Fibroblast of lung (primary cell): ENCODE measurements at regions not wholly inside any gene's neighbourhood (a gene's known extent, or its start where the extent isn't known, plus 50 kb on each side); places are given as distances from the start of the nearest gene placed in this dataset.

Experiments
- DNase-seq, 2 donors: peaks; one replicate each; pipeline versions ENCODE4 v3.0.0 to v3.0.0-alpha.2; 2010; ENCODE audit warnings: low read depth in 2 of 2
- H2AFZ ChIP-seq: 2 replicates; pipeline ENCODE4 v1.5.1; 2012; ENCODE audit warnings: low read length, control low read depth, inconsistent platforms
- H3K27ac ChIP-seq: 2 replicates; pipeline ENCODE4 v1.5.1; 2011; ENCODE audit warnings: low read length, control low read depth; ENCODE audit not compliant: insufficient read depth
- H3K27me3 ChIP-seq: 2 replicates; pipeline ENCODE4 v1.5.1; 2011; ENCODE audit warnings: mild to moderate bottlenecking, low read length; ENCODE audit not compliant: control insufficient read depth, insufficient read depth
- H3K36me3 ChIP-seq: 2 replicates; pipeline ENCODE4 v1.5.1; 2011; ENCODE audit warnings: low read length; ENCODE audit not compliant: control insufficient read depth, insufficient read depth
- H3K4me1 ChIP-seq: 2 replicates; pipeline ENCODE4 v1.5.1; 2011; ENCODE audit warnings: low read length; ENCODE audit not compliant: control insufficient read depth, insufficient read depth; ENCODE audit errors: extremely low read depth
- H3K4me2 ChIP-seq: 2 replicates; pipeline ENCODE4 v1.5.1; 2011; ENCODE audit warnings: low read length, control low read depth; ENCODE audit not compliant: insufficient read depth; ENCODE audit errors: extremely low read depth
- H3K4me3 ChIP-seq, 4 experiments: fragments of 200-600 bp in 1 of 4; sonication (generic) in 1 of 4; replicated peaks in 1 of 4; 2 replicates each; pipeline ENCODE4 v1.5.1; 2011 to 2016; ENCODE audit warnings: low read length in 4 of 4, low read depth in 3 of 4, mild to moderate bottlenecking in 3 of 4, control low read depth in 2 of 4, inconsistent platforms in 1 of 4, mixed read lengths in 1 of 4; ENCODE audit not compliant: insufficient read depth in 1 of 4; ENCODE audit errors: control extremely low read depth in 1 of 4
- H3K79me2 ChIP-seq: 2 replicates; pipeline ENCODE4 v1.5.1; 2012; ENCODE audit warnings: mild to moderate bottlenecking, low read length, inconsistent platforms; ENCODE audit not compliant: control insufficient read depth, insufficient read depth
- H3K9ac ChIP-seq: 2 replicates; pipeline ENCODE4 v1.5.1; 2011; ENCODE audit warnings: mild to moderate bottlenecking, low read length, control low read depth; ENCODE audit not compliant: insufficient read depth
- H3K9me3 ChIP-seq: 2 replicates; pipeline ENCODE4 v1.5.1; 2012; ENCODE audit warnings: low read depth, low read length; ENCODE audit not compliant: control insufficient read depth, insufficient read depth
- H4K20me1 ChIP-seq: 2 replicates; pipeline ENCODE4 v1.5.1; 2011; ENCODE audit warnings: low read length; ENCODE audit not compliant: control insufficient read depth, insufficient read depth; ENCODE audit errors: extremely low read depth
- EZH2 ChIP-seq: IDR thresholded peaks from 2 replicates; pipeline ENCODE4 v1.5.1; 2012; ENCODE audit warnings: low read length, control low read depth, mild to moderate bottlenecking; ENCODE audit errors: missing control alignments
- TF ChIP-seq, protein P1 (sequence below), 2 donors: IDR thresholded peaks in 1 of 2; conservative IDR thresholded peaks in 1 of 2; 1 replicate in 1 of 2; 2 replicates in 1 of 2; pipeline ENCODE4 v1.5.1; 2011 to 2012; ENCODE audit warnings: low read length in 2 of 2, control low read depth in 1 of 2, inconsistent platforms in 1 of 2, low read depth in 1 of 2, mild to moderate bottlenecking in 1 of 2

DNA sequence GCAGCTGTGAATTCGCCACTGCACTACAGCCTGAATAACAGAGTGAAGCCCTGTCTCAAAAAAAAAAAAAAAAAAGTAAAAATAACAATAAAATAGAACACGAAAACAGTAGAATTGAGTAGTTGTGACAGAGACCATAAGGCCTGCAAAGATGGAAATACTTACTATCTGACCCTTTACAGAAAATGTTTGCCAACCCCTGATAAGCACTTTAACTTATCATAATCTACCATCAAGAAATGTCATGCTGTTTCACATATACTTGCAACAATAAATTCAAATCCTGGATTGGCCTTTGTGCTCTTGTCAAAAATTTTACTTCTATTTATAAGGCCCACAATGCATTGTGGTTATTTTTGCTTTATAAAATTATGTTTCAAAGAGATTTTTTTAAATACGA lies 75.5 kb downstream of the ING2 start:
- no peaks in the 10 kb centered on the region for H3K9me3 ChIP-seq
- no peak for DNase-seq
- no peaks in the 10 kb centered on the region for H3K27me3 ChIP-seq
- no peak overlapping the region for H3K27ac ChIP-seq
- no peak overlapping the region for H3K9ac ChIP-seq
- H3K79me2 ChIP-seq = no peaks in the 10 kb centered on the region
- no peak overlapping the region for H3K4me3 ChIP-seq
- H3K4me1 ChIP-seq = no peaks in the 10 kb centered on the region
- H3K36me3 ChIP-seq = no peaks in the 10 kb centered on the region
- no peaks in the 10 kb centered on the region for H4K20me1 ChIP-seq
- H2AFZ ChIP-seq = no peak overlapping the region
- no peak overlapping the region for H3K4me2 ChIP-seq
- TF ChIP-seq EZH2 = no peak
- TF ChIP-seq, protein P1, sequence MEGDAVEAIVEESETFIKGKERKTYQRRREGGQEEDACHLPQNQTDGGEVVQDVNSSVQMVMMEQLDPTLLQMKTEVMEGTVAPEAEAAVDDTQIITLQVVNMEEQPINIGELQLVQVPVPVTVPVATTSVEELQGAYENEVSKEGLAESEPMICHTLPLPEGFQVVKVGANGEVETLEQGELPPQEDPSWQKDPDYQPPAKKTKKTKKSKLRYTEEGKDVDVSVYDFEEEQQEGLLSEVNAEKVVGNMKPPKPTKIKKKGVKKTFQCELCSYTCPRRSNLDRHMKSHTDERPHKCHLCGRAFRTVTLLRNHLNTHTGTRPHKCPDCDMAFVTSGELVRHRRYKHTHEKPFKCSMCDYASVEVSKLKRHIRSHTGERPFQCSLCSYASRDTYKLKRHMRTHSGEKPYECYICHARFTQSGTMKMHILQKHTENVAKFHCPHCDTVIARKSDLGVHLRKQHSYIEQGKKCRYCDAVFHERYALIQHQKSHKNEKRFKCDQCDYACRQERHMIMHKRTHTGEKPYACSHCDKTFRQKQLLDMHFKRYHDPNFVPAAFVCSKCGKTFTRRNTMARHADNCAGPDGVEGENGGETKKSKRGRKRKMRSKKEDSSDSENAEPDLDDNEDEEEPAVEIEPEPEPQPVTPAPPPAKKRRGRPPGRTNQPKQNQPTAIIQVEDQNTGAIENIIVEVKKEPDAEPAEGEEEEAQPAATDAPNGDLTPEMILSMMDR (conservative IDR thresholded peaks at IDR 0.05 in 1 of 2, IDR thresholded peaks at IDR 0.05 in 1 of 2; ENCODE audit: low read depth in 1 of 2, low read length in 2 of 2) = no peak

DNA sequence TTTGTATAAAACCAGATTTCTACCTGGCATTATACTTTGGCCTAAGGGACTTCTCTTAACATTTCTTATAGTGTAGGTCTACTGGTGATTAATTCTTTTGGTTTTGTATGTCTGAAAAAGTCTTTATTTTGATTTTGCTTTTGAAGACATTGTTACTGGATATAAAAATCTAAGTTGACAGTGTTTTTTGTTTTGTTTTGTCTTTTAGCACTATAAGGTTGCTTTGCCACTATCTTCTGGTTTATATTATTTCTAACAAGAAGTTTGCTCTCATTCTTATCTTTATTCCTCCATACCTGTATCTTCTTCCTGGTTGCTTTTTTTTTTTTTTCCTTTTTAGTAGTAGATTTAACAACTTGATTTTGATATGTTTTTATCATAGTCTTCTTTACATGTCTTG lies 76.0 kb downstream of the ING2 start:
- no peaks in the 10 kb centered on the region for H3K4me1 ChIP-seq
- no peak overlapping the region for H3K4me2 ChIP-seq
- H2AFZ ChIP-seq = no peak overlapping the region
- H3K4me3 ChIP-seq = no peak overlapping the region
- H3K79me2 ChIP-seq = no peaks in the 10 kb centered on the region
- H3K9ac ChIP-seq = no peak overlapping the region
- H3K36me3 ChIP-seq = no peaks in the 10 kb centered on the region
- H3K27me3 ChIP-seq = no peaks in the 10 kb centered on the region
- H4K20me1 ChIP-seq = no peaks in the 10 kb centered on the region
- DNase-seq = no peak
- H3K27ac ChIP-seq = no peak overlapping the region
- TF ChIP-seq, protein P1 (conservative IDR thresholded peaks at IDR 0.05 in 1 of 2, IDR thresholded peaks at IDR 0.05 in 1 of 2; ENCODE audit: low read depth in 1 of 2, low read length in 2 of 2) = no peak
- no peak for TF ChIP-seq EZH2
- H3K9me3 ChIP-seq = no peaks in the 10 kb centered on the region

DNA sequence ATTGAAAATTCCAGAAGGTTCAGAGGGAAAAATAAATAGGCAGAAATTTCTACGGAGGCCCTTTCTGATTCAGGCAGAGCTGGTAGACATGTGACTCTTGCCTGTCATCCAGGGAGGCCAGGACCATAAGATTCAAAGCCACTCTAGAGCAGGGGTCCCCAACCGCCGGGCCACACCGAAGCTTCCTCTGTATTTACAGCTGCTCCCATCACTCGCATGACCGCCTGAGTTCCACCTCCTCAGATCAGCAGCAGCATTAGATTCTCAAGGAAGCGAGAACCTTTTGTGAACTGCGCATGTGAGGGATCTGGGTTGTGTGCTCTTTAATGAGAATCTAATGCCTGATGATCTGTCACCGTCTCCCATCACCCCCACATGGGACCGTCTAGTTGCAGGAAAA lies 72.2 kb downstream of the RWDD4 start:
- H2AFZ ChIP-seq = no peak overlapping the region
- no peaks in the 10 kb centered on the region for H3K4me1 ChIP-seq
- no peaks in the 10 kb centered on the region for H3K9me3 ChIP-seq
- no peaks in the 10 kb centered on the region for H3K36me3 ChIP-seq
- H3K4me3 ChIP-seq = no peak overlapping the region
- no peak for DNase-seq
- TF ChIP-seq, protein P1 (conservative IDR thresholded peaks at IDR 0.05 in 1 of 2, IDR thresholded peaks at IDR 0.05 in 1 of 2; ENCODE audit: low read depth in 1 of 2, low read length in 2 of 2) = no peak
- H4K20me1 ChIP-seq = no peaks in the 10 kb centered on the region
- H3K27ac ChIP-seq = no peak overlapping the region
- no peaks in the 10 kb centered on the region for H3K79me2 ChIP-seq
- no peak overlapping the region for H3K9ac ChIP-seq
- H3K27me3 ChIP-seq = no peaks in the 10 kb centered on the region
- H3K4me2 ChIP-seq = no peak overlapping the region
